ENCODE measurements at regions not wholly inside any gene's neighbourhood (a gene's known extent, or its start where the extent isn't known, plus 50 kb on each side); places are given as distances from the start of the nearest gene placed in this dataset.
A peak's percentile ranks its signal among the peaks of the same experiment; 100 is the strongest.

DNA sequence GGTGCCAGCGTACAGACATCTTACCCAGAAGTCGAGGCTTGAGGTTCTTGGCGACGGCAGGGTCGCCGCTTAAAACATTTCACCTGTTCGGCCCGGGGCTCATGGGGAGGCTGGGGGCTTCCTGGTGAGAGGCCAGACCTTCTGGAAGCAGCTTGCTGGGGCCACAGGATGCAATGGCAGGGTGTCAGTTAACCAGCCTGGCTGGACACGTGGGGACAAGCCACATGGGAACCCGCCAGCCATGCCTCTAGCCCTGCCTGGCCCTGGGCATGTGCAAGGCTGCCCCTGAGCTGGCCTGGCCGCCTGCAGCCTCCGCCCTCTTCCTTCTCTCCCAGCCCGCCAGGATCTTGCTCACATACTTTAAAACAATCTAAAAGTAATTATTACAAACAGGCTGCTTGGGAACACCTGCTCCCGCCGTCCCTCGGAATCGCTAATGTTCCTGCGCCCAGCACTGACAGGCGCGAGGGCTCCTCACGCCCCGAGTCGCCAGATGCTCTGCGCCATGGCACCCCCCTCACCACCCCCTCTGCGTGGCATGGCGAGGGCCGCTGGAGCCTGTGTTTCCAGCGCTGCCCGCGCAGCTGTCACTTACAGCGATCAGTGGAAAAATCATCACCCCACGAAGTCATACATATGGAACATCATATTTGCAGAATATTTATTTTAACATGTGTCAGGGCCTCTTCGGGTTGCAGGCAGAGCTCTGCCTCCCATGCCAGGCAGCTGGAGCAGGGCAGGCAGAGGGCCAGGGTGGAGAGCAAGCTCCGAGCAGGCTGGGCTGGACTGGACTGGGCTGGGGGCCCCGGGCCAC lies 188.7 kb upstream of the GSE1 start:
- Histone ChIP-seq H4K91ac (ENCODE audit: low read depth, low read length) (no peak overlapping the region), H3K4ac (ENCODE audit: low read depth, low read length) (no peak overlapping the region), H3K4me3 (ENCODE audit: low read depth, low read length) (no peak overlapping the region), H3K27me3 (ENCODE audit: insufficient read depth, low read length) (no peaks in the 10 kb centered on the region), H4K12ac (ENCODE audit: low read depth, low read length) (no peak overlapping the region), H3K79me2 (ENCODE audit: control insufficient read depth, insufficient read depth, low read length, poor library complexity) (no peaks in the 10 kb centered on the region), H2AK5ac (ENCODE audit: low read length) (no peak overlapping the region), H3K9ac (ENCODE audit: low read length) (no peak overlapping the region), H3K79me1 (ENCODE audit: low read length) (no peaks in the 10 kb centered on the region), H3K23ac (ENCODE audit: low read length) (no peak overlapping the region), H2BK5ac (ENCODE audit: low read depth, low read length, poor library complexity) (no peak overlapping the region), H3K4me2 (ENCODE audit: low read length) (no peak overlapping the region), H3K4me1 (ENCODE audit: control insufficient read depth in 1 of 2, insufficient read depth in 2 of 2, low read length in 2 of 2) (no peaks in the 10 kb centered on the region), H4K8ac (ENCODE audit: low read depth, low read length) (no peak overlapping the region), H3K36me3 (ENCODE audit: control insufficient read depth in 1 of 2, insufficient read depth in 2 of 2, low read length in 2 of 2) (no peaks in the 10 kb centered on the region), H3K14ac (ENCODE audit: low read length) (no peak overlapping the region), H3K27ac (ENCODE audit: low read depth, low read length) (no peak overlapping the region), H3K9me3 (ENCODE audit: insufficient read depth, low read depth, low read length) (peaks cover 4% of the 10 kb centered on the region), H2AFZ (ENCODE audit: insufficient read depth, low read length, poor library complexity) (no peak overlapping the region), H2BK120ac (ENCODE audit: insufficient read depth, low read length, poor library complexity) (no peak overlapping the region), H2BK12ac (ENCODE audit: low read length) (no peak overlapping the region), H3K18ac (ENCODE audit: low read length) (no peak overlapping the region)
- peak in 1 of 2 donors; percentile 55 for DNase-seq
- no CpG with 5 or more reads among the region's 35 CpGs for WGBS (ENCODE audit: extremely low coverage, insufficient coverage, insufficient read length)

GRCh38 chr16:85425074-85425662 lies 188.0 kb upstream of the GSE1 start:
- H3K18ac ChIP-seq (ENCODE audit: low read length): no peak overlapping the region
- H2AFZ ChIP-seq (ENCODE audit: insufficient read depth, low read length, poor library complexity): no peak overlapping the region
- H3K23ac ChIP-seq (ENCODE audit: low read length): no peak overlapping the region
- H3K4ac ChIP-seq (ENCODE audit: low read depth, low read length): no peak overlapping the region
- no peak overlapping the region for H2AK5ac ChIP-seq (ENCODE audit: low read length)
- H3K79me2 ChIP-seq (ENCODE audit: control insufficient read depth, insufficient read depth, low read length, poor library complexity): no peaks in the 10 kb centered on the region
- no peak for DNase-seq
- H3K4me3 ChIP-seq (ENCODE audit: low read depth, low read length): no peak overlapping the region
- H3K4me1 ChIP-seq (ENCODE audit: control insufficient read depth in 1 of 2, insufficient read depth in 2 of 2, low read length in 2 of 2): no peaks in the 10 kb centered on the region
- H2BK5ac ChIP-seq (ENCODE audit: low read depth, low read length, poor library complexity): no peak overlapping the region
- no peaks in the 10 kb centered on the region for H3K27me3 ChIP-seq (ENCODE audit: insufficient read depth, low read length)
- H2BK12ac ChIP-seq (ENCODE audit: low read length): no peak overlapping the region
- no peak overlapping the region for H3K4me2 ChIP-seq (ENCODE audit: low read length)
- H3K9me3 ChIP-seq (ENCODE audit: insufficient read depth, low read depth, low read length): peaks cover 4% of the 10 kb centered on the region
- no peaks in the 10 kb centered on the region for H3K36me3 ChIP-seq (ENCODE audit: control insufficient read depth in 1 of 2, insufficient read depth in 2 of 2, low read length in 2 of 2)
- no peak overlapping the region for H3K9ac ChIP-seq (ENCODE audit: low read length)
- H4K8ac ChIP-seq (ENCODE audit: low read depth, low read length): no peak overlapping the region
- H2BK120ac ChIP-seq (ENCODE audit: insufficient read depth, low read length, poor library complexity): no peak overlapping the region
- no peak overlapping the region for H4K91ac ChIP-seq (ENCODE audit: low read depth, low read length)
- no peak overlapping the region for H4K12ac ChIP-seq (ENCODE audit: low read depth, low read length)
- no peaks in the 10 kb centered on the region for H3K79me1 ChIP-seq (ENCODE audit: low read length)
- no peak overlapping the region for H3K14ac ChIP-seq (ENCODE audit: low read length)
- no peak overlapping the region for H3K27ac ChIP-seq (ENCODE audit: low read depth, low read length)
- no CpG with 5 or more reads among the region's 17 CpGs for WGBS (ENCODE audit: extremely low coverage, insufficient coverage, insufficient read length)

- no peaks in the 10 kb centered on the region for H3K79me1 ChIP-seq (ENCODE audit: low read length)
- no peak overlapping the region for H4K91ac ChIP-seq (ENCODE audit: low read depth, low read length)
- H2AK5ac ChIP-seq (ENCODE audit: low read length): no peak overlapping the region
- no peak overlapping the region for H3K18ac ChIP-seq (ENCODE audit: low read length)
- H3K4me1 ChIP-seq (ENCODE audit: control insufficient read depth in 1 of 2, insufficient read depth in 2 of 2, low read length in 2 of 2): no peaks in the 10 kb centered on the region
- no peak for DNase-seq
- no peaks in the 10 kb centered on the region for H3K36me3 ChIP-seq (ENCODE audit: control insufficient read depth in 1 of 2, insufficient read depth in 2 of 2, low read length in 2 of 2)
- no peak overlapping the region for H4K8ac ChIP-seq (ENCODE audit: low read depth, low read length)
- H3K79me2 ChIP-seq (ENCODE audit: control insufficient read depth, insufficient read depth, low read length, poor library complexity): no peaks in the 10 kb centered on the region
- H3K9me3 ChIP-seq (ENCODE audit: insufficient read depth, low read depth, low read length): peaks cover 4% of the 10 kb centered on the region
- no peak overlapping the region for H3K23ac ChIP-seq (ENCODE audit: low read length)
- no peak overlapping the region for H3K4ac ChIP-seq (ENCODE audit: low read depth, low read length)
- H3K4me3 ChIP-seq (ENCODE audit: low read depth, low read length): no peak overlapping the region
- H2BK12ac ChIP-seq (ENCODE audit: low read length): no peak overlapping the region
- H3K14ac ChIP-seq (ENCODE audit: low read length): no peak overlapping the region
- H2AFZ ChIP-seq (ENCODE audit: insufficient read depth, low read length, poor library complexity): no peak overlapping the region
- no peak overlapping the region for H2BK5ac ChIP-seq (ENCODE audit: low read depth, low read length, poor library complexity)
- no peak overlapping the region for H2BK120ac ChIP-seq (ENCODE audit: insufficient read depth, low read length, poor library complexity)
- no peaks in the 10 kb centered on the region for H3K27me3 ChIP-seq (ENCODE audit: insufficient read depth, low read length)
- WGBS (ENCODE audit: extremely low coverage, insufficient coverage, insufficient read length): no CpG with 5 or more reads among the region's 2 CpGs
- H3K9ac ChIP-seq (ENCODE audit: low read length): no peak overlapping the region
- H3K4me2 ChIP-seq (ENCODE audit: low read length): no peak overlapping the region
- no peak overlapping the region for H4K12ac ChIP-seq (ENCODE audit: low read depth, low read length)
- H3K27ac ChIP-seq (ENCODE audit: low read depth, low read length): no peak overlapping the region
Measured at GRCh38 chr16:85426806-85427205, 186.3 kb upstream of the GSE1 start.

DNA sequence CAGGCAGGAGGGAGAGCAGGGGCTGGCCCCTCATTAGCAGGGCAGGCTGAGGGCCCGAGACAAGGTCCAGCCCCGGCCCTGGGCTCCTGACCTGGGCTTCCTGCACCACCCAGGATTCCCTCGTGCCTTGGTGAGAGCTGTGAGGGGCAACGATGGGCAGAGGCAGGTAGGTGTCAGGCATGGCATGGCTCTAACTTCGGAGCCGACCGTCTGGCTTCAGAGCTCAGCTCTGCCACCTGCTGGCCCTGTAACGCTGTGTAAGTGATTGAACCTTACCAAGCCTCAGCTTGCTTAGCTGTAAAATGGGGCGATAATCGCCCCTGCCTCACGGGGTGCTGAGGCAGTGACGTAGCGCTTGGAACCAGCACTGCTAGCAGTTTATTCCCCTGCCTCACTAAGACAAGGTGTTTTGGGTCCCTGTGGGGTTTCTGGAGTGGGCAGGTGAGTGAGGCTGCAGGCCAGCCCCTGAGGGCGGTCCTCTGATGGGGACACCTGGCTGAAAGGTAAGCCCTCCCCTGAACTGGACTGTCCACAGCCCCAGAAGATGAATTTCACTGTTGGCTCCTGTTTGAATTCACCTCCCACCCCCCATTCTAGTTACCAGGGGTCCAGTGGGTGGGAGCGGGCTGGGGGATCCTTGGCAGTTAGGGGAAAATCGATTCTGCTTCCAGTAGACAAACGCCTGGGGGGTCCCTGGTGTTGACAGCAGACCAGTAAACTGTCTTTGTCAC lies 184.8 kb upstream of the GSE1 start:
- Histone ChIP-seq H3K4ac (ENCODE audit: low read depth, low read length) (no peak overlapping the region), H3K27me3 (ENCODE audit: insufficient read depth, low read length) (no peaks in the 10 kb centered on the region), H4K8ac (ENCODE audit: low read depth, low read length) (no peak overlapping the region), H2AK5ac (ENCODE audit: low read length) (no peak overlapping the region), H3K14ac (ENCODE audit: low read length) (no peak overlapping the region), H3K4me3 (ENCODE audit: low read depth, low read length) (no peak overlapping the region), H2AFZ (ENCODE audit: insufficient read depth, low read length, poor library complexity) (no peak overlapping the region), H3K4me2 (ENCODE audit: low read length) (no peak overlapping the region), H4K12ac (ENCODE audit: low read depth, low read length) (no peak overlapping the region), H3K36me3 (ENCODE audit: control insufficient read depth in 1 of 2, insufficient read depth in 2 of 2, low read length in 2 of 2) (no peaks in the 10 kb centered on the region), H3K79me2 (ENCODE audit: control insufficient read depth, insufficient read depth, low read length, poor library complexity) (no peaks in the 10 kb centered on the region), H2BK12ac (ENCODE audit: low read length) (no peak overlapping the region), H4K91ac (ENCODE audit: low read depth, low read length) (no peak overlapping the region), H3K18ac (ENCODE audit: low read length) (no peak overlapping the region), H2BK120ac (ENCODE audit: insufficient read depth, low read length, poor library complexity) (no peak overlapping the region), H2BK5ac (ENCODE audit: low read depth, low read length, poor library complexity) (no peak overlapping the region), H3K9me3 (ENCODE audit: insufficient read depth, low read depth, low read length) (peaks cover 4% of the 10 kb centered on the region), H3K9ac (ENCODE audit: low read length) (no peak overlapping the region), H3K79me1 (ENCODE audit: low read length) (no peaks in the 10 kb centered on the region), H3K23ac (ENCODE audit: low read length) (no peak overlapping the region), H3K27ac (ENCODE audit: low read depth, low read length) (no peak overlapping the region), H3K4me1 (ENCODE audit: control insufficient read depth in 1 of 2, insufficient read depth in 2 of 2, low read length in 2 of 2) (no peaks in the 10 kb centered on the region)
- WGBS (ENCODE audit: extremely low coverage, insufficient coverage, insufficient read length): no CpG with 5 or more reads among the region's 17 CpGs
- DNase-seq: peak; percentile 55 to 76

Measured in trophoblast cell (in vitro differentiated cells and primary cell).